ENCODE measurements at regions not wholly inside any gene's neighbourhood (a gene's known extent, or its start where the extent isn't known, plus 50 kb on each side); places are given as distances from the start of the nearest gene placed in this dataset.

DNA sequence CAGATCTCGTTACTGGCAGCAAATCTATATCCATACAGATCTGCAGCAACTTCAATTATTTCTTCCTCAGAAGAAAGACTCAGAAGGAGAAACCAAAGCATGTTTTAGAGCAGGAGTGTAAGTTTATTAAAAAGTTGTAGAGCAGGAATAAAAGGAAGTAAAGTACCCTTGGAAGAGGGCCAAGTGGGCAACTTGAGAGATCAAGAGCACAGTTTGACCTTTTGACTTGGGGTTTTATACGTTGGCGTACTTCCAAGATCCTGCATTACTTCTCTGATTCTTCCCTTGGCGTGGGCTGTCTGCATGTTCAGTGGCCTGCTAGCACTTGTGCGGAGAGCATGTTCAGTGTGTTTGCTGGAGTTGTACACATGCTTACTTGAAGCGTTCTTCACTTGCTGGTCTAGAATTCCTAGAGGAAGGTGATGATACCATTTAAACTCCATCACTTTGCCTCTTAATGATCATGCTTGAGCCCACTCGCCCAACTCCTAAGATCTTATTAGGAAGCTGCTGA lies 1114.7 kb upstream of the PABPC4L start:
- no peak for DNase-seq (ENCODE audit: low spot score)

DNA sequence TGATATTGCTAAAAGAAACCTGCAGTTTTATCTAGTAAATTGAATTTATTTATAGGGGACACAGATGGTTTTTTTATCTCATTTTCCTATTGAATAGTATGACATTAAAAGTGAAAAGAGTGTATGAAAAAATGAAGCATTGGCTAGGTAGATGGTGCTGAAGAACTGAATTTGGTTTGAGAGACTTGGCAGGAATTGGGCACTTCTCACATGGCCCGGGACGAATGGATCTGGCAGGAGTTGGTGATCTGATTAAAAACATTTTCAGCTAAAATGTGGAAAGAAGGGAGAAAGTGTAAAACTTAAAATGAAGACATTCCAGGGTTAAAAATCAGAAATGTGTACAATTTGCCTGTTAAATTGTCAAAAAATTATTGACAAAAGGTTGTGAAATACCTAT lies 1088.5 kb upstream of the PABPC4L start:
- no peak for DNase-seq (ENCODE audit: low spot score)

DNA sequence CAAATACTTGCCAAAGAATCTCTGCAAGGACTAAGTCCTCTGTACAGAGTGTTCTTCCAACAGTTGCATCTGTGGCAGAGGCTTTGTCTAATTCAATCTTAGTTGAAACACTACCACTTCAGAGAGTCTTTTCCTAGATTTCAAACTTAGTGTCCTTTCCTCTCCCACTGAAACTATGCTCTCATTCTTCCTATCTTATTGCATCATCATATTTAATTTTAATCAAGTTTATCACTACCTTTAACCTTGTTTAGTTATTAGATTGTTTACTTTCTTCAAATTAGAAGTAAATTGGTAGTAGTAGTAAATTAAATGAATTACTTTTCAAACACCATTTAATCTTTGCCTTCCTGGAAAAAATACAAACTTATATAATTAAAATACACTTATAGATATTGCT lies 1082.3 kb upstream of the PABPC4L start:
- DNase-seq (ENCODE audit: low spot score) = no peak

DNA sequence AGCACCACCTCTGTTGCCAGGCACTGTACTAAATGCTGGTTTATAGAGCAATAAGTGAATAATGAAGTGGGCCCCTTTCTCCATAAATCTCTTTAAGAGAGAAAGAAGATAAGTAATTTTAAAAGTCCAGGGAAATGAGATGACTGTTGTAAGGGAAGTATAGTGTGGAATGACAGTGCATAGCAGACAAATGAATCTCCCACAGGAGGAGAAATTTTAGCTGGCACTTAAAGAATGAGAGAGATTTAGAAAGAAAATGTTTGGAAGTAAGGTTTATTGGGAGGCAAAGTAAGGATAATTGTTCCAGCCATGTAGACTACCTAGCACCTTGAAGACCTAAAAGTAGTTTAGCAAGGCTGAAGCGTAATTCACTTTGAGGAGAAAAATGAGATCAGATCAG lies 1081.1 kb upstream of the PABPC4L start:
- no peak for DNase-seq (ENCODE audit: low spot score)

DNA sequence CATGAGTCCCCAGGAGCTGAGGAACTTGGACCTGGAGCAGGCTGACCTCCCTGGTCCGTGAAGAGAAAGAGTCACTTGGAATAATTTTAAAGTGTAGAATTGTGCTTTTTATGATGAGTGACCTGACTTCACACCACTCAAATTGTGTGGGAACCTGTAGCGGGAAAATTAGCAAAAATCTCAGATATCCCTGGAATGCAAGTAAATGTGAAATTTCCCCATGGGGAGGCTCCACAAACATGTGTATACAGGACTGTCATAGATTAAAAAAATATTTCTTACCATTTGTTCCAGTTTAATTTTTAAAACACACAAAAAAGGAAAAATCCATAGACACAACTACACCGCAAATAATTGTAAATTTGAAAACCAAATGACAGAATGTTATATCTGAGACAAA lies 1079.6 kb upstream of the PABPC4L start:
- no peak for DNase-seq (ENCODE audit: low spot score)

DNA sequence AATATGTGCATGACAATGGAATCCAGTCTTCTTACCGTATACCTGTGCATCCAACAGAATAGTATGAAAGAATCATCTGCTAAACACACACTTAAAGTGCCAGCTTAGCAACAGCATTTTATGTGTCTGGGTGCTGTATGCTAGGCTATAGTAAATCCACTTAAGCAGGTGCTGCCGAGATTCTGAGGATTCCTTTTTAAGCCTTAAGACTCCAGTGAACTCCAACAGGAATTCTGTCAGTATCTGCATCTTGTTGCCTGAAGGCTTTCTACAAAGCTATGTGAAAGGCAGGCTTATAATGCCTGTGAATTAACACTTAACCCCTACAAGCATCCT lies 1076.4 kb upstream of the PABPC4L start:
- DNase-seq (ENCODE audit: low spot score) = no peak

DNA sequence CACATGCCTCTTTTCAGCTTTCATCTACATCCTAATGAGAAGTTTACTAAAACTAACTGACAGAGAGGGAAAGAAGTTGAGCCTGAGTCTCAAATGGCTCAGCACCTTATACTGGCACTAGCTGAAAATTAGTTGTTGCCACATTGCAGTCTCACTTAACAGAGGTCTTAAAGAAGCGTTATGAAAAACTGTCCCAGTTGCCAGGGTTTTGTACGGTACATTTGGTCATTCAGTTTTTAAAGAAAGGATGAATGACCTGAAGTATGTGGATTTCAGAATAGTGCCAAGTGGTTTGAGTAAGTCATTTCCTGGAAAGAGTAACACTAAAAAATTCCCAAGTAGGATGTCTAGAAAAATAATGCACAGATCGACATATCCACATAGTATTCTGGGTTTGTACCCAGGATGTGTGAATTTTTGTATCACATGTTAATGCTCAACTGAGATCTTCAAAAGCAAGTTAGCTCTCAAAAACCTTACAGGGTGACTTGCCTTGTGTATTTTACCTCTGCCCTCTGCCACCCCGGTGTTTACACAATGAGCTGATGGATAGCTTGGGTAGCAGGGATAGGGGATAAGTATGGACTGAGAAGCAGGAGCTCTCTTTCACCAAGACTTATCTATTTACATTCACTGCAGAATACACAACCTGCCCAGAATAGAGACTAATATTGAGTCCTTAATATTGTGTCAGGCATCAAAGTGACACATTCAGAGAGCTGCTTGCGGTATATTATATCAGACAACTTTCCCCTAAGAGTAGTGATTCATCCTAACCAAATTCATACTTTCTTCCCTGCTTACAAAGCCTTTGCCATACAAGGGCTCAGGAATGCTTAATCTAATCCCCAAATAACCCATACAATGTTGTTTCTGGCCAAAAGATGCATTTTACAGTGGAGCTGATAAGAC lies 1075.7 kb upstream of the PABPC4L start:
- DNase-seq (ENCODE audit: low spot score) = no peak

DNA sequence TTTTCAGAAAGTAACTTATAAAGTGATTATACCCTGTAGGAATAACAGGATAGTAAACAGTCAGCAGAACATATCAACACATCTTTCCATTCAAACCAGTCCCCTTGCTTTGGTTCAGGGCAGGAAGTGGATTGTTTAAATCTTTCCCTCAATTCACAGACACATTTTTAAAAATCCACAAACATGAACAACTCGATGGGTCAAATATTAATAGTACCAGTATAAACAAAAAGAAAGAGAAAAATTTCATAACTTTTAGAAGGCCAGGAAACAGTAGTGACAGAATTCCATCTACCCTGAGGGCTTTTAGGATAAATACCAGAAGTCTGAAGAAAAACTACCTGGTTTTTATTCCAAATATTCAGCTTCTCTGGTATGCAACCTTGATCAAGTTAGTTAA lies 1072.8 kb upstream of the PABPC4L start:
- no peak for DNase-seq (ENCODE audit: low spot score)

DNA sequence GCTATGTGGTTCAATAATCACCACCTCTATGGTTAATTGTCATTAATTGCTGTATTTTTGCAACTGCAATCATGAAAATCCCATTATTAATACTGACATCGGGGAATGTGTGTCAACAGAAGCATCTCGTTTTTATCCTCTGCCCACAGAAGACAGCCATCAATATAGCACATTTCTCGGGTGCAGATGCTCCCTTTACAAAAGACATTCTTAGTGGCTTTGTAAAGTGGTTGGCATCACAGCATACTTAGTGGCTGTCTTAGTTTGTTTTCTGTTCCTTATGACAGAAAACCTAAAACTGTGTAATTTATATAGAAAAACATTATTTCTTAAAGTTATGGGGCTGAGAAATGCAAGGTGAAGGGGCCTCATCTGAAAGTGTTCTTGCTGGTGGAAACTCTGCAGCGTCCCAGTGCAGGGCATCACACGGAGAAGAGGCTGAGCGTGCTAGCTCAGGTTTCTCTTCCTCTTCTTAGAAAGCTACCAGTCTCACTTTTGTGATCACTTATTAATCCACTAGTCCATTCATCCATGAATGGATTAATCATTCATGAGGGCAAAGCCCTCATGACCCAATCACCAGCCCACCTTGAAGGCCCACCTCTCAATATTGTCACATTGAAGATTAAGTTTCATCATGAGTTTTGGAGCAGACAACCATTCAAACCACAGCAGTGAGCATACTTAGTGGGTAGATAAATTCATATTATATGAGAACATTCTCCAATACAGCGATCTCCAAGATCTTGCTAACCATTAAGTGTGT lies 1067.7 kb upstream of the PABPC4L start:
- DNase-seq (ENCODE audit: low spot score) = no peak

DNA sequence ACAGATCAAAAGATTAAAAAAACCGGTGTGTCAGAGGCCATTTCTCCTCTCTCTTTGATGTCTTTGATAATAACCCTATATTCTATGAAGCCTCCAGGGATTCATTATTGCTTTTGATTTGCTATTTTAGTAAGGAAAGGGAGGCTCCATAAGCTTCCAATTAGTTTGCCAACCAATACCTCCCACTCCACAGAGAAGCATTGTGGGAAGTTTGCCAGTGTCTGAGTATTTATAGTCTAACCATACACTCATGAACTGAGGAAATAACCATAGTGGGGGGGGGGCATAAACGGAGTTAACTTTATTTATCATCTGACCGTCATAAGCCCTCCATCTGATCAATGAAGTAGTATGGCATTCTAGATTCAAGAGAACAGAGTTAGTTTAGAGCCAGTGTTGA lies 1066.8 kb upstream of the PABPC4L start:
- DNase-seq (ENCODE audit: low spot score) = no peak

DNA sequence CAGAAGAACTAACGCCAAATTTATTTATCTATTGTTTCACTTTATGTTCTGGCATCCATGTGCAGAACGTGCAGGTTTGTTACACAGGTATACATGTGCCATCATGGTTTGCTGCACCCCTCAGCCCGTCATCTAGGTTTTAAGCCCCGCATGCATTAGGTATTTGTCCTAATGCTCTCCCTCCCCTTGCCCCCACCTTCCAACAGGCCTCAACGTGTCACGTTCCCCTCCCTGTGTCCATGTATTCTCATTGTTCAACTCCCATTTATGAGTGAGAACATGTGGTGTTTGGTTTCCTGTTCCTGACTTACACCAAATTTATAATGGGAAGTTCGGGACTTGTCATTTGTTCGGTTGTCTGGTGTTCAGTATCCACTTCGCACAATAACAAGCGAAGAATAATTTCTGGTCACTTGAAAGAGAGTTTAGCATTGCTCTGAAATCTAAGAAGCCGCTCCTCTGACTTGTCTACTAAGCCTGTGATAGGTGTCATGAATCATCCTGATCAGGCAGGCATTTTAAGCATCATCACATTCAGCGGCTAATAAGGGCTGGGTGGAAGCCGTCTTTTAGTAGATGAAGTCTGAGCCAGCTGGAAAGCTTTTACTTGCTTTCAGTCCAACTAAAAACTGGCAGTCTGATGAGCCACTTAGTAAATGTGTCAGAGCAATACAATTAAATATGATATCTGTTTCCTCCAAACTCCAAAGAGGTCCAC lies 1065.7 kb upstream of the PABPC4L start:
- no peak for DNase-seq (ENCODE audit: low spot score)

DNA sequence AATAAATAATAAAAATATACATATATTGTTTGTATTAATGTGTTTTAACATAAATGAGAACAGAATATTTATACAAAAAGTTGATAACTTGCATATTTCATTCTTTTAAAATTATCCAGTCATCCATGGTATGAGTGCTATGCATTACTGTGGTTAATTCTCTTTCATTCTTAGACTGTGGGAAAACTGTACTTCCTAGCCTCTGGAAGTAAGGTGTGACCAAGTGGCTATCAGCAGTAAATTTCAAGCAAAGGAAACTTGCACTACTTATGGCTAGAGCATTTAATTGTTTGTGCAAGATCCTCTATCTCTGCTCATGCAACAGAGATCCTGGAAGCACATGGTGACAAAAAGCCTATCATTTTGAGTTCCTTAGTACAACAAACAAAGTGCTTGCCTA lies 1054.5 kb upstream of the PABPC4L start:
- no peak for DNase-seq (ENCODE audit: low spot score)

DNA sequence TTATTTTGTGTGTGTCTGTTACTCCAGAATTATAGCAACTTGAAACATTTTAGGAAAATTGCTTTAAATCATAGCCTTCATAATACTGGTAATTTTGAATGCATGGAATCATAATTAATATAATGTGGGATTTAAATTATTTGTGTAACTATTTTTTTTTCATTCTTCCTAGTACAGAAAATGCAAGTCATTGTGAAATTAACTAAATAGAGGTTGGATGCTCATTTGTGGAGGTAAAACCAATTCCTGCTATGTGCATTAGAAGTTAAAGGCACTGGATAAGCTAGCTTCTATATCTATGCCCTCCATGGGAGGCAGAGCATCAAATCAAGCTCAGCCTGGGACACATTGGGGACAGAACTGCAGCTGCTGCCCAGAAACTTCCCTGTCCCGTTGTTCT lies 1048.5 kb upstream of the PABPC4L start:
- DNase-seq (ENCODE audit: low spot score) = no peak

DNA sequence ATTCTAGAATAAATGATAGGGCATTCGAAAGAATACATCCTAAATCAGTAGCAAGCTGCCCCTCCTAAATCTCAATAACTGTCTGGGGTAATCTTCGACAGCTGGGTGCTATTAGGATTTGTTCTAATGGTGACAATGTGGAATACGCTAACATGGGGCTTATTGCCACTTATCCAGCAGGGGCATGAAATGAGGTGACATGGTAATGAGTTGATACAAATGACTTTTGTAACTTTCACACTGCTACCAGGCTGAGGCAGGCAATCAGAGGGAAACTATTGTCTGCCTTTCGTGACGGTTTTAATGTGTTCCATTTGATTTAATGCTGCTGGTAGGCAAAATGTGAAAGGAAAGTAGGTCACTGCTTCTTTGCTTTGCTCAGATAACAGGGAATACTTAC lies 1047.4 kb upstream of the PABPC4L start:
- DNase-seq (ENCODE audit: low spot score) = no peak

DNA sequence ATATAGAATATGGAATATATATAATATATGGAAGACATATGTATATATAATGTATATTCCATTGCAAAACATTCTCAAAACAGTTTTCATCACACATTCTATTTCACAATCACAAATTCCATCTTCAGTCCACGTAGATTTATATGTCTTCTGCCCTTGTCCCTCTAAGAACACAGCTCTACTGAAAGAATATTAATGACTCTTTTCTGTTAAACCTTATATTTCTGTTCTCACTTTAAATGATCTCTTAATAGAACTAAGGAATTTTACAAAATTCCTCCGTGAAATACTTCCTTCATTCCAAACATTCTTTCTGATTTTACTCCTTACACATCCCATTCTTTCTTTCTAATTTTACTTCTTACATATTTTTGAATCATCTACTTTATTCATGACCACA lies 1043.1 kb upstream of the PABPC4L start:
- no peak for DNase-seq (ENCODE audit: low spot score)

DNA sequence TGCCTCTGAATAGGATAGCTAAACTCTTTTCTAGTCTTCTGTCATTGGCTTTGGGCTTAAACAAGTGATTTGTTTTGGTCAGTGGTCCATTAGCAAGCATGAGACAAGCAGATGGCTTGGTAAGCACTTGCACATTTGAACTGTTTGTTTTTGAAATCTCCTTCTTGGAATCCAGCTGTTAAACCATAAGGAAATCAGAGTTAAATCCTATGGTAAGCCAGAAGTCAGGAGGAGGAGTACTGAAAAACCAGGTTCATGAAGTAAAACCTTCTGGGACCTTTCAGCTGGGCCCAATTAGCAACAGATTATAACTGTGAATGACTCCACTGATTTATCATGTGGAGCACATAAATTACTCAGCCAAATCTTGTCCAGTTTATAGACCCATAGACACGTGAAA lies 1042.5 kb upstream of the PABPC4L start:
- no peak for DNase-seq (ENCODE audit: low spot score)

DNA sequence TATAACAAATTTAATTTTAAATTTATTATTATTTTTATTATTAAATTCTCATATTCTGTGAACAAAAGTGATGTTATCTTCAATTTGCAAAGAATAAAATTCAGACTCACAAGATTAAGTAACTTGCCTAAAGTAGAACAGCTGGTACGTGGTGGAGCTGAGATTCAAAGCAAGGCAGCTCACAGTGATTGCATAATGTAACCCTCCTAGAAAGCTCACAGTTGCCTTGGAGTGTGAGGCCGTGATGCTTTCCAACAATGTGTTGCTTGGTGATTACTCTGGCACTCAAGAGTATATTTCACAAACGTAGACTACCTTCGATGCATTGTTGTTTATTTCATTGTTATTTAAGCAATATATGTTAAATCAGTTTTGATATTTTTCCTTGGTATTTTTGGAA lies 1039.2 kb upstream of the PABPC4L start:
- DNase-seq (ENCODE audit: low spot score) = no peak

DNA sequence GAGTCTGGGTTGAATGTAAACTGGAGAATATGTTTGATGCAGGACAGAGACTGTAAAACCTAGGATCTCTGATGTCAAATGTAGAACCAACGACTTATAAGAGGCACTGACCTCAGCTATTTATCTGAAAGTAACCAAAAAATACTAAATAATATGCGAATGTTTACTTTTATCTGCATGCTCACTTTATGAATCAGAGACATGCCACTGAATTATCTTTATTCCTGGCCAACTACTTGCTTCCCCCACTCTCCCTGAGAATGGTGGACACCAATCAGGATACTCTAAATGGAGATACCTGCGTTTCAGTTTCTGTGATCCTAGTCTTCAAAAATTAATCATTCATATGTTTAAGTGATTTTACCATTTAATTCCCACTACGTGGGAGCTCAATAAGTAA lies 1038.4 kb upstream of the PABPC4L start:
- DNase-seq (ENCODE audit: low spot score) = no peak

DNA sequence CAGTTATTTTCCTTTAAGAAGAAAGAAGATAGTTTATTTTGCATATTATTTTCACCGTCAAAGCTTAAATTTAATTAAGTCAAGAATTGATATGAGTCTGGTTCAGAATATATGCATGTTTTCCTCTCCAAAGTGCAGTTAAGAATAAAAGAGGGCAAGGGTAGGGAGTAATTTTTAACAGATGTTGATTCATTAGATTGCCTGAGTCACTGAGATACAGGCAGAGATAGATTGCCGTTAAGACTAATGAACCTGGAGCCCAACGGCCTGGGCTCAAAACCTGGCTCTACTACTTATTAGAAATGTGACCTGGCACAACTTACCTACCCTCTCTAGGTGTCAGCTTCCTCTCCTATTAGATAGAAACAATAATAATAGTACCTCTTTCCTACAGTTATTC lies 1037.4 kb upstream of the PABPC4L start:
- no peak for DNase-seq (ENCODE audit: low spot score)

DNA sequence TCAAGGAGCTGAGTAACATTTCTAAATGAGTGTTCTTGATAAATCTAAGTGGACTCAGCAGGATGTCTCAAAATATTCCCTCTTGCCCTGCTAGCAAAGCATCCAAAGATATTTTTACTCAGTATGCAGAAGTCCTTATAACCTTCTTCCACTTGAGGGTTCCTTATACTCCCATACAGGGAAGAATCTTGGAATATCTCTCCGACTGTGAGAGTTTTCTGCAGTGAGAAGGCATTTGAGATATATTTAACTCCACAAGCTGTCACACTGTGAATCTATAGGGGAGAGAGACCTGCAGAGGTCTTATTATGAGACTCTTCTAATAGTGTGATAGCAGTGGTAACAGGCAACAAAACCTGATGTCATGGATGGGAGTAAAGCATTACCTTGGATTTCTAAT lies 1034.5 kb upstream of the PABPC4L start:
- DNase-seq (ENCODE audit: low spot score) = no peak

DNA sequence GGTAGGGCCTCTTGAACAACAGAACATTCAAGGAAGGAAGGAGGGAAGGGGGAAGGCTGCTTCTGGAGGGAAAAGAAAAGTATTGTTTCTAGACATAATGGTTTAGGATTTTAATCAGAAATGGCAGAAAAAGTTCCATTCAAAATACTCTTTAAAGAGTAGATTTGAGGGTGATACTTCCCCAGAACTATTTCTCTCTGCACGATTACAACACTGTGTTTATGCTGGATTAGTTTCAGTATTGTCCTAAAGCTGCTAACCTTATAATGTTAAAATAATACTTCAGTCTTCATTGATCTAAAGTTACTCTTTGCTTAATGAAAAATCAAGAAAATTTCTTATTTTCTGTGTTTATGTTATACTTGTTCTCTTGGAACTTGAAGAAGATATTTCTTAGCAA lies 1026.3 kb upstream of the PABPC4L start:
- DNase-seq (ENCODE audit: low spot score) = no peak

DNA sequence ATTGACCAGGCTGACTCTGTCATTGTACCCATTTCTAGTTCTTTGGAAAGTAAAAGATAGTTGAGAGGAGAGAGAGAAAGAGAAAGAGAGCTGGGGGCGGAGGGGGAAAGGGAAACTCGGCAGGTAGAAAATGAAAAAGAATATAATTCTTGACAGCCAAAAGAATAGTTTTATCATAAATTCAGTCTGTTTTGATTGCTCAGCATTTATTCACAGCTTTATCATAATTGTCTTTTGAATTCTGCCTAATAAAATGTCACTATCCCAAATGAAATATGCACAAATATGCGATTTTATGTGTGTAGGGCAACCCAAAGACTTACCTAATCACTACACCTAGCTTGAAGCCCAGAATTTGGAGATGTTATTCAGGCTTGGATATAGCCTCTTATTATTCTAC lies 1024.0 kb upstream of the PABPC4L start:
- no peak for DNase-seq (ENCODE audit: low spot score)

DNA sequence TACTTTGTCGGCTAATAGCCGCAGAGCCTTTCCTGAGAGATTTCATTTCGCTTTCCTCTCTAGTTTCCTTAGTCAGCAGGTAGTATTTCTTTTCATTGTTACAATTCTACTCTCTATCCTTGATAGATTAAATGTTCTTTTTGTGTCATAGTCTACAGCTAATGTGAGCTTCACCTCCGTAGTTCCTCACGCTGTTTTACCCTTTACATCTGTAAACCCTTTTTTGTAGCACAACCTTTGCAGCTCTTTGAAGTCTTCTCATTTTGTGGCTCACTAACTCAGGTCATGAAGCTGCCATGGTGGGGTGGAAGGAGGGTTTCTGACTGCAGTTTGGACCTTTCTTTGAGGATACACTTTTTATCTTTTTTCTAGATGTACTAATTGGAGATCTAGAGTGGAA lies 1008.8 kb upstream of the PABPC4L start:
- no peak for DNase-seq (ENCODE audit: low spot score)
